ENCODE measurements at regions not wholly inside any gene's neighbourhood (a gene's known extent, or its start where the extent isn't known, plus 50 kb on each side); places are given as distances from the start of the nearest gene placed in this dataset.

GRCh38 chr2:12826781-12827180, 110.0 kb downstream of the TRIB2 start:
- in situ Hi-C loops (cut with MboI; ENCODE audit: low sequenced_read_pairs): no loop called here

- in situ Hi-C loops (cut with MboI; ENCODE audit: low sequenced_read_pairs): no loop called here
These were observed 111.0 kb downstream of the TRIB2 start for GRCh38 chr2:12827721-12828120.

- in situ Hi-C loops (cut with MboI; ENCODE audit: low sequenced_read_pairs): no loop called here
These were observed 112.2 kb downstream of the TRIB2 start for GRCh38 chr2:12828980-12829379.

- in situ Hi-C loops (cut with MboI; ENCODE audit: low sequenced_read_pairs): no loop called here
These were observed 114.3 kb downstream of the TRIB2 start for GRCh38 chr2:12831016-12831415.

GRCh38 chr2:12834239-12834638, 117.5 kb downstream of the TRIB2 start:
- in situ Hi-C loops (cut with MboI; ENCODE audit: low sequenced_read_pairs): no loop called here

- in situ Hi-C loops (cut with MboI; ENCODE audit: low sequenced_read_pairs): no loop called here
These were observed 119.0 kb downstream of the TRIB2 start for GRCh38 chr2:12835733-12836132.

GRCh38 chr2:12839339-12839738, 122.6 kb downstream of the TRIB2 start:
- in situ Hi-C loops (cut with MboI; ENCODE audit: low sequenced_read_pairs): no loop called here

GRCh38 chr2:12841021-12841420, 124.3 kb downstream of the TRIB2 start:
- in situ Hi-C loops (cut with MboI; ENCODE audit: low sequenced_read_pairs): no loop called here

- in situ Hi-C loops (cut with MboI; ENCODE audit: low sequenced_read_pairs): no loop called here
These were observed 126.2 kb downstream of the TRIB2 start for GRCh38 chr2:12842917-12843316.

- in situ Hi-C loops (cut with MboI; ENCODE audit: low sequenced_read_pairs): no loop called here
These were observed 127.8 kb downstream of the TRIB2 start for GRCh38 chr2:12844511-12844910.

- in situ Hi-C loops (cut with MboI; ENCODE audit: low sequenced_read_pairs): no loop called here
These were observed 131.2 kb downstream of the TRIB2 start for GRCh38 chr2:12847694-12848575.

- in situ Hi-C loops (cut with MboI; ENCODE audit: low sequenced_read_pairs): no loop called here
These were observed 135.4 kb downstream of the TRIB2 start for GRCh38 chr2:12852135-12852534.

- in situ Hi-C loops (cut with MboI; ENCODE audit: low sequenced_read_pairs): no loop called here
These were observed 137.3 kb downstream of the TRIB2 start for GRCh38 chr2:12854001-12854530.

- in situ Hi-C loops (cut with MboI; ENCODE audit: low sequenced_read_pairs): no loop called here
These were observed 138.8 kb downstream of the TRIB2 start for GRCh38 chr2:12855508-12855907.

- in situ Hi-C loops (cut with MboI; ENCODE audit: low sequenced_read_pairs): no loop called here
These were observed 140.3 kb downstream of the TRIB2 start for GRCh38 chr2:12856934-12857601.

GRCh38 chr2:12857891-12858290, 141.2 kb downstream of the TRIB2 start:
- in situ Hi-C loops (cut with MboI; ENCODE audit: low sequenced_read_pairs): no loop called here

- in situ Hi-C loops (cut with MboI; ENCODE audit: low sequenced_read_pairs): no loop called here
These were observed 142.1 kb downstream of the TRIB2 start for GRCh38 chr2:12858786-12859185.

GRCh38 chr2:12861344-12861930, 144.7 kb downstream of the TRIB2 start:
- in situ Hi-C loops (cut with MboI; ENCODE audit: low sequenced_read_pairs): no loop called here

- in situ Hi-C loops (cut with MboI; ENCODE audit: low sequenced_read_pairs): no loop called here
These were observed 145.8 kb downstream of the TRIB2 start for GRCh38 chr2:12862541-12862940.

GRCh38 chr2:12863937-12864336, 147.2 kb downstream of the TRIB2 start:
- in situ Hi-C loops (cut with MboI; ENCODE audit: low sequenced_read_pairs): no loop called here

GRCh38 chr2:12867631-12868287, 151.0 kb downstream of the TRIB2 start:
- in situ Hi-C loops (cut with MboI; ENCODE audit: low sequenced_read_pairs): no loop called here

Data from HL-60/S4 treated with retinoic acid at 250 ng/mL for 4 days and 3 days (cell line).